ENCODE measurements at regions not wholly inside any gene's neighbourhood (a gene's known extent, or its start where the extent isn't known, plus 50 kb on each side); places are given as distances from the start of the nearest gene placed in this dataset.

GRCh38 chr2:144935191-144935590 is 415.3 kb upstream of the ZEB2 start:
- no peaks in the 10 kb centered on the region for H3K9me3 Mint-ChIP-seq
- no peaks in the 10 kb centered on the region for H3K27me3 ChIP-seq (ENCODE audit: control insufficient read depth in 1 of 2, insufficient read depth in 2 of 2, low read length in 2 of 2)
- no peak for TF ChIP-seq CTCF (IDR thresholded peaks at IDR 0.05)
- ATAC-seq (ENCODE audit: poor library complexity) (no peak), DNase-seq (no peak)
- H3K4me3 Mint-ChIP-seq, result no peak overlapping the region
- no peak overlapping the region for H3K4me3 ChIP-seq (ENCODE audit: low read length)
- H3K4me1 Mint-ChIP-seq (ENCODE audit: low read depth), result no peaks in the 10 kb centered on the region
- H3K27ac ChIP-seq (ENCODE audit: low read depth in 1 of 2, low read length in 2 of 2), result no peak overlapping the region
- H3K27me3 Mint-ChIP-seq, result no peaks in the 10 kb centered on the region
- no peaks in the 10 kb centered on the region for H3K36me3 Mint-ChIP-seq (ENCODE audit: low read depth)
- intact Hi-C loops (cut with DNase I, micrococcal nuclease), result no loop called here
- CTCF ChIA-PET, result no interaction called here
- no peaks in the 10 kb centered on the region for H3K36me3 ChIP-seq (ENCODE audit: insufficient read depth, low read length)
- H3K27ac Mint-ChIP-seq, result no peak overlapping the region
- no peaks in the 10 kb centered on the region for H3K4me1 ChIP-seq (ENCODE audit: insufficient read depth, low read length)
- POLR2A ChIA-PET, result no interaction called here
- no peaks in the 10 kb centered on the region for H3K9me3 ChIP-seq (ENCODE audit: control insufficient read depth in 1 of 2, insufficient read depth in 1 of 2, low read length in 2 of 2)

- ChIA-PET CTCF (no interaction called here), POLR2A (no interaction called here)
- Mint-ChIP-seq H3K36me3 (ENCODE audit: low read depth) (no peaks in the 10 kb centered on the region), H3K4me3 (no peak overlapping the region), H3K4me1 (ENCODE audit: low read depth) (no peaks in the 10 kb centered on the region), H3K27ac (no peak overlapping the region), H3K9me3 (peaks cover 4% of the 10 kb centered on the region), H3K27me3 (no peaks in the 10 kb centered on the region)
- H3K9me3 ChIP-seq (ENCODE audit: control insufficient read depth in 1 of 2, insufficient read depth in 1 of 2, low read length in 2 of 2), result peaks cover 0 to 8% of the 10 kb centered on the region in 2 experiments
- intact Hi-C loops (cut with DNase I, micrococcal nuclease), result no loop called here
- ATAC-seq (ENCODE audit: poor library complexity) (no peak), DNase-seq (no peak)
- no peak overlapping the region for H3K4me3 ChIP-seq (ENCODE audit: low read length)
- no peaks in the 10 kb centered on the region for H3K36me3 ChIP-seq (ENCODE audit: insufficient read depth, low read length)
- no peak overlapping the region for H3K27ac ChIP-seq (ENCODE audit: low read depth in 1 of 2, low read length in 2 of 2)
- H3K4me1 ChIP-seq (ENCODE audit: insufficient read depth, low read length), result no peaks in the 10 kb centered on the region
- no peak for TF ChIP-seq CTCF (IDR thresholded peaks at IDR 0.05)
- H3K27me3 ChIP-seq (ENCODE audit: control insufficient read depth in 1 of 2, insufficient read depth in 2 of 2, low read length in 2 of 2), result no peaks in the 10 kb centered on the region
Observed at GRCh38 chr2:144931960-144932359, 412.0 kb upstream of the ZEB2 start.

GRCh38 chr2:144931480-144931879 is 411.6 kb upstream of the ZEB2 start:
- DNase-seq (no peak), ATAC-seq (ENCODE audit: poor library complexity) (no peak)
- Histone ChIP-seq H3K4me3 (ENCODE audit: low read length) (no peak overlapping the region), H3K4me1 (ENCODE audit: insufficient read depth, low read length) (no peaks in the 10 kb centered on the region), H3K27ac (ENCODE audit: low read depth in 1 of 2, low read length in 2 of 2) (no peak overlapping the region), H3K36me3 (ENCODE audit: insufficient read depth, low read length) (no peaks in the 10 kb centered on the region), H3K27me3 (ENCODE audit: control insufficient read depth in 1 of 2, insufficient read depth in 2 of 2, low read length in 2 of 2) (no peaks in the 10 kb centered on the region), H3K9me3 (ENCODE audit: control insufficient read depth in 1 of 2, insufficient read depth in 1 of 2, low read length in 2 of 2) (peaks cover 0 to 8% of the 10 kb centered on the region in 2 experiments)
- Mint-ChIP-seq H3K4me3 (no peak overlapping the region), H3K4me1 (ENCODE audit: low read depth) (no peaks in the 10 kb centered on the region), H3K27ac (no peak overlapping the region), H3K36me3 (ENCODE audit: low read depth) (no peaks in the 10 kb centered on the region), H3K9me3 (peaks cover 5% of the 10 kb centered on the region), H3K27me3 (no peaks in the 10 kb centered on the region)
- ChIA-PET POLR2A (no interaction called here), CTCF (no interaction called here)
- no peak for TF ChIP-seq CTCF (IDR thresholded peaks at IDR 0.05)
- intact Hi-C loops (cut with DNase I, micrococcal nuclease), result no loop called here
